Astrocyte of the spinal cord (primary cell): ENCODE measurements at regions not wholly inside any gene's neighbourhood (a gene's known extent, or its start where the extent isn't known, plus 50 kb on each side); places are given as distances from the start of the nearest gene placed in this dataset.

Source experiments
- DNase-seq: peaks from one replicate; pipeline ENCODE4 v3.0.0; 2011; ENCODE audit warnings: low read depth, low spot score
- H3K4me3 ChIP-seq: 2 replicates; pipeline ENCODE4 v1.5.1; 2011; ENCODE audit warnings: low read depth, mild to moderate bottlenecking, low read length, moderate library complexity
- CTCF ChIP-seq: IDR thresholded peaks from 2 replicates; pipeline ENCODE4 v1.5.1; 2012; ENCODE audit warnings: low read depth, mild to moderate bottlenecking, low read length, inconsistent platforms
- in situ Hi-C: cut with HindIII; loops from 2 replicates; pipeline ENCODE4 v1.10.0; 2017; ENCODE audit warnings: low sequenced_read_pairs

- no peak for TF ChIP-seq CTCF
- no peak for DNase-seq
- in situ Hi-C loops, result no loop called here
- no peak overlapping the region for H3K4me3 ChIP-seq
These were observed 360.7 kb upstream of the MGMT start for GRCh38 chr10:129106314-129106713.

- DNase-seq, result no peak
- TF ChIP-seq CTCF, result no peak
- in situ Hi-C loops, result no loop called here
- no peak overlapping the region for H3K4me3 ChIP-seq
These were observed 359.5 kb upstream of the MGMT start for GRCh38 chr10:129107525-129107924.

- no peak for TF ChIP-seq CTCF
- in situ Hi-C loops, result no loop called here
- no peak overlapping the region for H3K4me3 ChIP-seq
- no peak for DNase-seq
These were observed 358.7 kb upstream of the MGMT start for GRCh38 chr10:129108378-129108777.

GRCh38 chr10:129108994-129109393 lies 358.0 kb upstream of the MGMT start:
- no peak for TF ChIP-seq CTCF
- no peak for DNase-seq
- no peak overlapping the region for H3K4me3 ChIP-seq
- in situ Hi-C loops, result no loop called here

GRCh38 chr10:129110780-129111179 lies 356.3 kb upstream of the MGMT start:
- DNase-seq, result no peak
- no peak overlapping the region for H3K4me3 ChIP-seq
- TF ChIP-seq CTCF, result no peak
- in situ Hi-C loops, result no loop called here

GRCh38 chr10:129111922-129112321 lies 355.1 kb upstream of the MGMT start:
- in situ Hi-C loops, result no loop called here
- TF ChIP-seq CTCF, result no peak
- H3K4me3 ChIP-seq, result no peak overlapping the region
- DNase-seq, result no peak

GRCh38 chr10:129114588-129114987 lies 352.5 kb upstream of the MGMT start:
- TF ChIP-seq CTCF, result no peak
- H3K4me3 ChIP-seq, result no peak overlapping the region
- in situ Hi-C loops, result no loop called here

More at GRCh38 chr10:129114588-129114987, 352.5 kb upstream of the MGMT start:
- DNase-seq, result no peak
